ENCODE measurements at regions not wholly inside any gene's neighbourhood (a gene's known extent, or its start where the extent isn't known, plus 50 kb on each side); places are given as distances from the start of the nearest gene placed in this dataset.

DNA sequence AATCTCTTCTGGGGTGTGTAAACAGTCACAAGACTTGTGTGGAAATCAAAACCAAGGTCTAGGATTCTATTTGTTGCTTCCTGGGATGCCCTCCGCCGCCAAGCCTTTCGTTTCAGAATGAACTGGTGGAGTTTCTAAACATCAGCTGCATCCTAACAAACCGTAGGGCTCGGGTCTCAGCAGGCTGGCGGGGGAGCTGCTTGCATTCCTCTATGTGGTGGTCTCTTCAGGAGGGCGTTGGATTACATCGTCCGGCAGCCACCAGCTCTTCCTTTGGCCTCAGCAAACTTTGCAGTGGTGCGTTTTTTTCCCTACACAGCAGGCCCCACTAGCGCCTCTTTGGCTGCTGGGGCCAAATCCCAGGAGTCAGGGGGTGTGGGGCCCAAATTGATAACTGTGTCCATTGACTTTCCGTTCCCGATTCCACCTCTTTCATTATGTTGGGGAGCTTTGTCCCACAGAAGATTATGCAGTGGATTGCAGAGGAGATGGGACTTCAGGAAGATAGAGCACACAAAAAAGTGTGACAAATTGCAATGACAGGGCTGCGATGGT lies 390.0 kb upstream of the NR2F2 start:
- no peak for FAIRE-seq
- no peaks in the 10 kb centered on the region for H3K9me3 ChIP-seq (ENCODE audit: control insufficient read depth, low read depth, low read length)
- H3K27ac ChIP-seq (ENCODE audit: control insufficient read depth, insufficient read depth, low read length), result no peak overlapping the region

DNA sequence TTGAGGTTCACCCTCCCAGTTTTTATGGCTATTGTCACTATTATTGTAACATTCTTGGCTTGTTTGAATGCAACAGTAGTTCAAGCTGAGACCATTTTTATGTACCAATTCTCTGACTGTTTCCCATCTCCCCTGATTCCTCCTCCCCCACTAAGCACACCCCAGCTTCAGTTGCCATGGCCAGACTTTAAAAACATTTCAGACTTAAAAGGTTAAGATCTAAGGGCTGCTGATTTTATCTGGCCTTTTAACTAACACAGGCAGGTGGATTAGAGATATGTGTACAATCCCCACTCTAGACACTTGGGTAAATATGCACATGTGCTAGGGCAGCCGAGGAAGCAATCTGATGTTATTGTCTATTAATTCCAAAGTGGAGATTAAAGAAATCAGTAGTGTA lies 386.3 kb upstream of the NR2F2 start:
- H2AFZ ChIP-seq (ENCODE audit: control insufficient read depth, low read length), result no peak overlapping the region
- DNase-seq (ENCODE audit: low read depth, low spot score) (no peak), FAIRE-seq (no peak)
- no peaks in the 10 kb centered on the region for H3K4me1 ChIP-seq (ENCODE audit: control insufficient read depth, extremely low read depth, insufficient read depth, low read length)
- H3K36me3 ChIP-seq (ENCODE audit: control insufficient read depth in 2 of 2, extremely low read depth in 1 of 2, insufficient read depth in 2 of 2, low read length in 2 of 2), result no peaks in the 10 kb centered on the region
- H3K9ac ChIP-seq (ENCODE audit: control insufficient read depth, extremely low read depth, insufficient read depth, low read length), result no peak overlapping the region
- no peaks in the 10 kb centered on the region for H3K9me3 ChIP-seq (ENCODE audit: control insufficient read depth, low read depth, low read length)
- H4K20me1 ChIP-seq (ENCODE audit: control insufficient read depth, extremely low read depth, insufficient read depth, low read length), result no peaks in the 10 kb centered on the region
- H3K79me2 ChIP-seq (ENCODE audit: control insufficient read depth, insufficient read depth, low read length), result no peaks in the 10 kb centered on the region
- H3K9me1 ChIP-seq (ENCODE audit: control insufficient read depth, extremely low read depth, insufficient read depth, low read length), result no peaks in the 10 kb centered on the region
- no peak overlapping the region for H3K4me3 ChIP-seq (ENCODE audit: control insufficient read depth in 2 of 3, extremely low read depth in 1 of 3, insufficient read depth in 2 of 3, low read depth in 1 of 3, low read length in 3 of 3)
- no peak overlapping the region for H3K4me2 ChIP-seq (ENCODE audit: control insufficient read depth, extremely low read depth, insufficient read depth, low read depth, low read length)
- H3K27me3 ChIP-seq (ENCODE audit: control insufficient read depth, extremely low read depth, insufficient read depth, low read length), result no peaks in the 10 kb centered on the region
- dilution Hi-C loops (cut with MboI; ENCODE audit: extremely low pct_ligation_motif_present, low sequenced_read_pairs), result no loop called here
- H3K27ac ChIP-seq (ENCODE audit: control insufficient read depth, insufficient read depth, low read length), result no peak overlapping the region
- TF ChIP-seq EZH2 (IDR thresholded peaks at IDR 0.05; ENCODE audit: low read length), result no peak
- TF ChIP-seq, protein P1, sequence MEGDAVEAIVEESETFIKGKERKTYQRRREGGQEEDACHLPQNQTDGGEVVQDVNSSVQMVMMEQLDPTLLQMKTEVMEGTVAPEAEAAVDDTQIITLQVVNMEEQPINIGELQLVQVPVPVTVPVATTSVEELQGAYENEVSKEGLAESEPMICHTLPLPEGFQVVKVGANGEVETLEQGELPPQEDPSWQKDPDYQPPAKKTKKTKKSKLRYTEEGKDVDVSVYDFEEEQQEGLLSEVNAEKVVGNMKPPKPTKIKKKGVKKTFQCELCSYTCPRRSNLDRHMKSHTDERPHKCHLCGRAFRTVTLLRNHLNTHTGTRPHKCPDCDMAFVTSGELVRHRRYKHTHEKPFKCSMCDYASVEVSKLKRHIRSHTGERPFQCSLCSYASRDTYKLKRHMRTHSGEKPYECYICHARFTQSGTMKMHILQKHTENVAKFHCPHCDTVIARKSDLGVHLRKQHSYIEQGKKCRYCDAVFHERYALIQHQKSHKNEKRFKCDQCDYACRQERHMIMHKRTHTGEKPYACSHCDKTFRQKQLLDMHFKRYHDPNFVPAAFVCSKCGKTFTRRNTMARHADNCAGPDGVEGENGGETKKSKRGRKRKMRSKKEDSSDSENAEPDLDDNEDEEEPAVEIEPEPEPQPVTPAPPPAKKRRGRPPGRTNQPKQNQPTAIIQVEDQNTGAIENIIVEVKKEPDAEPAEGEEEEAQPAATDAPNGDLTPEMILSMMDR (optimal IDR thresholded peaks at IDR 0.05 in 1 of 3, IDR thresholded peaks at IDR 0.05 in 1 of 3, conservative IDR thresholded peaks at IDR 0.05 in 1 of 3; ENCODE audit: extremely low read depth in 1 of 3, insufficient read depth in 2 of 3, low read length in 3 of 3), result no peak

More for the DNA sequence above, 390.0 kb upstream of the NR2F2 start:
- Histone ChIP-seq H3K4me2 (ENCODE audit: control insufficient read depth, extremely low read depth, insufficient read depth, low read depth, low read length) (no peak overlapping the region), H3K36me3 (ENCODE audit: control insufficient read depth in 2 of 2, extremely low read depth in 1 of 2, insufficient read depth in 2 of 2, low read length in 2 of 2) (no peaks in the 10 kb centered on the region), H3K4me1 (ENCODE audit: control insufficient read depth, extremely low read depth, insufficient read depth, low read length) (no peaks in the 10 kb centered on the region), H2AFZ (ENCODE audit: control insufficient read depth, low read length) (no peak overlapping the region), H3K9ac (ENCODE audit: control insufficient read depth, extremely low read depth, insufficient read depth, low read length) (no peak overlapping the region), H3K4me3 (ENCODE audit: control insufficient read depth in 2 of 3, extremely low read depth in 1 of 3, insufficient read depth in 2 of 3, low read depth in 1 of 3, low read length in 3 of 3) (no peak overlapping the region), H4K20me1 (ENCODE audit: control insufficient read depth, extremely low read depth, insufficient read depth, low read length) (no peaks in the 10 kb centered on the region), H3K27me3 (ENCODE audit: control insufficient read depth, extremely low read depth, insufficient read depth, low read length) (no peaks in the 10 kb centered on the region), H3K9me1 (ENCODE audit: control insufficient read depth, extremely low read depth, insufficient read depth, low read length) (no peaks in the 10 kb centered on the region), H3K79me2 (ENCODE audit: control insufficient read depth, insufficient read depth, low read length) (no peaks in the 10 kb centered on the region)
- dilution Hi-C loops (cut with MboI; ENCODE audit: extremely low pct_ligation_motif_present, low sequenced_read_pairs), result no loop called here
- no peak for DNase-seq (ENCODE audit: low read depth, low spot score)
- TF ChIP-seq, protein P1 (optimal IDR thresholded peaks at IDR 0.05 in 1 of 3, IDR thresholded peaks at IDR 0.05 in 1 of 3, conservative IDR thresholded peaks at IDR 0.05 in 1 of 3; ENCODE audit: extremely low read depth in 1 of 3, insufficient read depth in 2 of 3, low read length in 3 of 3), result no peak
- no peak for TF ChIP-seq EZH2 (IDR thresholded peaks at IDR 0.05; ENCODE audit: low read length)

All from keratinocyte (primary cell).